ENCODE measurements at regions not wholly inside any gene's neighbourhood (a gene's known extent, or its start where the extent isn't known, plus 50 kb on each side); places are given as distances from the start of the nearest gene placed in this dataset.

DNA sequence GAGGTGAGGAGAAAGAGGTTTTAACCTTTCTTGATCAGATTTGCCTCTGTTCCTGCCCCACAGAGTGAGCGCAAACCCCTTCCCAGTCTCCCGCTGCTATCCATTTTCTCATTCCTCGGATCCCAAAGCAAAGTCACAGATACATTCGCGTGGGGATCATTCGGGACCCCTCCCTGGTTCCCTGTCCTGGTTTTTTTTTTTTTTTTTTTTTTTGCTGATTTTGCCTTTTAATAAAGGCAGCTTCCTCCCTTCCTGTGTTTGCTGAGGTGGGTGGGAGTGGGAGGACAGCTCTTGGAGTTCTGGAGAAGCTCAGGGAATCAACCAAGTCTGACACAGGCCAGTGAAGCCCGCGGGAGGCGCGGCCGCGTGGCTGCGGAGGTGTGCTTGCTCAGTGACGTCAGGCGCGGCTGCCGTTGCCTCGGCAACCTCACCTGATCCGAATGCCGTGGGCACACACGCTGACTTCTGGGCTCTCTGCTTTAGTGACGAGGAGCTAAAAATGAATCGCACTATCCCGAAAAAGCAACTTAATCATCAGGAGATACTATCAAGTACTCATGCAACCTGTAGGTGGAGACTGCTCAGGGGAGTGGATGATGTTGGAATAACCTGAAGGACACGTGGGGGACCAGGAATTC is 106.4 kb downstream of the TBX19 start:
- no peak for DNase-seq (ENCODE audit: low read depth)

DNA sequence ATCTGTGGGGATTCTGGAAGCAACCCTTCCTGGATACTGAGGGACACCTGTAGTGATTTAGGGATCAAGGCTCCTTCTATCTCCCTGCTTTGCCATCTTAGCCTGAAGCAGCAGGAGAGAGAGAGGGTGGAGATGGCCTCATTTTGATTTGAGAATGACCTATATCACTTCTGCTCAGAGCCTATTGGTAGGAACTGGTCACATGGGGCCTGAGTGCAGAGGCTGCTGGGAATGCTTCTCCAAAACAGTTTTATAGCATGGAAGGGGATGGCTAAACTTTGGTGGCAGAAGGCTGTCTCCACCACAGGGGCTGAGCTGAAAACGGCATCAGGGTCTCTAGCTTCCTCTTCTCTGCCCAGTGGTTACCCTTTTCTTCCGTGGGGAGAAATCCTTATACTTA is 105.8 kb downstream of the TBX19 start:
- no peak for DNase-seq (ENCODE audit: low read depth)

DNA sequence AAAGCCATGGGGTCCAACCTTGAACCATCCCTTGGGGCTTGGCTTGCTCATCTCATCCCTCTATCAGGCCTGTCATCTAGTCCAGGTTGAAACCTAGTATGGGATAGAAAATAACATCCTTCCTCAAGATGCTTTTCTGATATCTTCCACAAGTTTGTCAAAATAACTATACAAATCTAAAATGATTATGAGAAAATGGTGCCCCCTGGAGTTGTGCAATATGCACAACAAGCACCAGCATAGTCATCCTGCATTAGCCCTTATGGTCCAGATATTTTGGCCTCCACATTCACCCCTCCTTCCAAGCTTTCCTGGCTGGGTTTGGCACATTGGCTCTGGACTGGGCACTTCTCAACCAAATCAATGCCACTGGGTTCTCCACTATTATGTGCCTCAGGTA is 101.2 kb downstream of the TBX19 start:
- no peak for DNase-seq (ENCODE audit: low read depth)

DNA sequence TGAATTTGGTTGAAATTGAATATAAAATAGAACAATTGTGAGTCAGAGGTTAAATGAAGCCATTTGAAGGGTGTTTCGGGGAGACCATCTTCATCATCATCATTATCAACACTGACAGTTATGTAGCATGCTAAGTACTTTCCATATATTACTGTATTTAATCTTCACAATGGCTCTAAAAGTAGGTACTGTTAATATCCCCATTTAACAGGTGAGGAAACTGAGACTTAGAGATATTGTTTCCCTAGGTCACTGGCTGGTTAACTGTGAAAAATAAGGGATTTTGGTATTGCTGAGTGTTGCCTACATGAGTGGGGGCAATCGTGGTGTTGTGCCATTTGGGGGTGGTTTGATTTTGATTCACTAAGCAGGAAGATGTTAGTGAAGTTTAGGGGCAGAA is 100.3 kb downstream of the TBX19 start:
- no peak for DNase-seq (ENCODE audit: low read depth)

DNA sequence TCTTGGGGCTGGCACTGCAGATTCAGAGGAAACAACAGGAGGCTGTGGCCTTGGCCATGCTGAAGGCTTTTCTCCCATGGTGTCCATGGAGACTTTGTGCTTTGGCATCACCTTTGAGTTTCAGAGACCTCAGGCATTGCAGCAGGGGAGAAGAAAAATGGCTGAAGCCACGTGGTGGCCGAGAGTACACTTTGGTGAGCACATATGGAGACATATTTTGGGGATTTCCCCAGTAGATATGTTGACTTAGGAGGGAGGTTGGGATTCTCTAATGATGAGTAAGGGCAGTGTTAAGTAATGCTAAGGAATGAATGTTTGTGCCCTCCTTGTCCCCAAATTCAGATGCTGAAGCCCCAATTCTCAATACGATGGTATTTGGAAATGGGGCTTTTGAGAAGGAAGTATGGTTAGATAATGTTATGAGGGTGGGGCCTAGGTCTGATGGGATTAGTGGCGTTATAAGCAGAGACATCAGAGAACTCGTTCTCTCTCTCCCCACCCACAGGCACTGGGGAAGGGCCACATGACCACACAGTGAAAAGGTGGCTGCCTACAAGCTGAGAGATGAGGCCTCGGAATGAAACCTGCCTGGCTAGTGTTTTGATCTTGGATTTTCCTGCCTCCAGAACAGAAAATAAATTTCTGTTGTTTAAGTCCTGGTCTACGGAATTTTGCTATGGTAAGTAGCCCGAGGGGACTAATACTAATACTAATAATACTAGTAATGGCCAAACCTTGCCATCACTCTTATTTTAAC is 98.6 kb downstream of the TBX19 start:
- peak; percentile 38 for DNase-seq (ENCODE audit: low read depth)

DNA sequence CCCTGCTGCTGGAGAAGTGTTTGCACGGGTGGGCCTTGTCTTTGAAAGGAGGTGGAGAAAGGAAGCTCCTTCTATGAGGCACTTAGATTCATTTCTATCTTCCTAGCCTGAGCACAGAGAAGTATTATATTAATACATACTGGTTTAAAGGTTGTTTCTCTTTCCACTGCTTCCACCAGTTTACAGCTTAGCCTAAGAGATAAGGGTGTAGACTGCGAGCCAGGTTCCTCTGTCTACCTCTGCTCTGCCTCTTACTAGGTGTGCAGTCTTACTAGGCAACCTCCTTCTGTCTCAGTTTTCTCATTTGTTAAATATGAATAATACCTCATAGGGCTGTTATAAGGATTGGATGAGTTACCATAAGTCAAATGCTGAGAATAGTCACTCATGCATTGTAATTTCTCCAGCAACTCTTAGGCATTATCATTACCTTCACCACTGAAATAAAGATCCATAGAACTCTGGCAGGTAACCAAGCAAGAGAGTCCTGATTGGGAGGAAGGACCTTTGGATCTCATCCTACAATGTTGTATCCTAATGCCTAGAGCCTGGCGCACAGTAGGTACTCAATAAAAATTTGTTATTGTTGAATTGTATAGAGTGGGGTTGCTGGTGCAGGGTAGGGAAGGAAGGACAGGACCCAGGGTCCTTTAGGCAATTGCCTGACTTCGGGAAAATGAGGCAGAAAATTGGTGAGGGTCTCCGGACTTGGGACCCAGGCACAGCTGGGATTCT is 95.1 kb downstream of the TBX19 start:
- no peak for DNase-seq (ENCODE audit: low read depth)

DNA sequence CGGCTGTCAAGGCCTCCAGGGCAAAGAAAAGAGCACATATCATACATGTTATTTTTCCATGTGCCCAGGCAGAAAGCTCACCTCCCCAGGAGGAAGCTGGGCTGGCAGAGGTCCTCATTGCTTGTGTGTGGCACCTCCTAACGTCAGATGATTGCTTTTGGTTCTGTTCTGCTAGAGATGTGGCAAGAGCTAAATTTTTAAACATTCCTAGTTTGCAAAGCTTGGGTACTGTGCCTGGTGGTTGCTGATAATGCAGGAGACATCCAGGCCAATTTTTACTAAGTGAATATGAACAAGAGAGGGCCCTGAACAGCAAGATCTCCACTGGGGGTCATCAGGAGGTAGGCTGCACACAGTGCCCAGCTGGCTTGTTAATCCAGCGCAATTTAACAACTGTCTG is 93.9 kb downstream of the TBX19 start:
- no peak for DNase-seq (ENCODE audit: low read depth)

DNA sequence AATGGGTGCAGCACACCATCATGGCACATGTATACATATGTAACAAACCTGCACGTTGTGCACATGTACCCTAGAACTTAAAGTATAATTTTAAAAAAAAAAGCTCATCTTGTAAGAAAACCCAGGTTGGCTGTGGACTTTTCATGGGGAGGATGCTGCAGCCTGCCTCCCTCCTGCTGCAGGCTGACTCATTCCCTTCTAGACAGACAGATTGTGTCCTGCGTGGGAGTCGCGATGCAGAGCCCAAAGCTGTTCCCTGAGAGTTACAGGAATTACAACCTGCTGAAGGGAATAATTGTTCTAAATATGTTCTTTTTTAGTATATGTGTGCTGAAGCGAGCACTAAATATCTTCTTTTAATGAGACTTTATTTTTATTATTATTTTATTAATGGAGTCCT is 93.2 kb downstream of the TBX19 start:
- no peak for DNase-seq (ENCODE audit: low read depth)

DNA sequence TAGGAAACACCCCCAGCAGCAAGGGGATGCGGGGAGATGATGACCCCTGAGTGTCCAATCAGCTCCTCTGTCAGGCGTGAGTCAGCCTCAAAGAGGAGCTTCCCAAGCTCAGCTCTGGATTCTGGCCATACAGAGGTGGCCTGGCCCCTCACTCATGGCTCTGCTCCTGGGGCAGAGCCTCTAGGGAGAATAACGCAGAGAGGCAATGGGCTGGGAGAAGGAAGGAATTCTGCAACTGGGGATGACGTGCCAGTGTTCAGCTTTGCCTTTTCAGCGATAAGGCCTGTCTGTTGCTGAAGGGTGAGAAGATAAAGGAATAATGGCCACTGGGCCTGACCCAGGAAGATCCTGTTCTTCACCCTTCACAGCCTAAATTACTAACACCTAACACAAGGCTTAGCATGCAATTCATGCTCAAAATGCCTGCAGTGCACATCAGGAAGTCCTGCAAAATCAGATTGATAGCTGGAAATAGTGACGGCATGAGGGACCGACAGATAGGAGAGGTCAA is 92.2 kb downstream of the TBX19 start:
- no peak for DNase-seq (ENCODE audit: low read depth)

DNA sequence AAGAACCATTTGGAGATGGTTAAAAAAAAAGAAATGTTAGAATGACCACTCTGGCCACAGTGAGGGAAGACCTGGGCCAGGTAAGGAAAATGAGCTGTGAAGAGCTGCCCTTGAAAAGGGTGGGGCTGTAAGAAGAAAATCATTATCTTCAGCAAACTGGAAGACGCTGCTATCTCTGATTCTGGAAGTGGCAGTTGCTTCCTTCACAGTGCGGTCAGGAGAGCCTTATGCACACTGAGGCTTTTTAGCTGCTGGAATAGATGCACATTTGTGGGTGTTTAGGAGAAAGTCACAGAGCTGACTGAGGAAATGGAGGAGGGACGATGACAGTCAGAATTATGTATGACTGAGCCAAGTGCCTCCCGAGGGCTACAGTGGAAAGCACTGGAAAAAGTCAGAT is 91.6 kb downstream of the TBX19 start:
- no peak for DNase-seq (ENCODE audit: low read depth)

DNA sequence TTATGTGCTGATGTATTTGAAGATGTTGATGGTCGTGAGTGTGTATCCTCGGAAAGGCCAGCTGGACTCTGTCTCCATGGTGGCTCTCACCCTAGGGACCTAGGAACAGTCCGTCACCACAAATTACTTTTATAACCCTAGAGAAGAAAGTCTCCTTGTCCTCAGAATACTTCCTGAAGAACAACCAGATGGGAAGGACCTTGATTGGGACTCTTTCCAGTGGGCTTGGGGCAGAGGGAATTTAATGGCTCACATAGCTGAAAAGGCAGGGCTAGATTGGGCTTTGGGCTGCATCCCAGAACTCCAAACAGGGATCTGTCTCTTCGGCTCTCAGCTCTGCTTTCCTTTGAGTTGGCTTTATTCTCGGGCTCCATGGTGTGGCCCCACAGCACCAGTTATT is 90.8 kb downstream of the TBX19 start:
- DNase-seq (ENCODE audit: low read depth) = no peak

DNA sequence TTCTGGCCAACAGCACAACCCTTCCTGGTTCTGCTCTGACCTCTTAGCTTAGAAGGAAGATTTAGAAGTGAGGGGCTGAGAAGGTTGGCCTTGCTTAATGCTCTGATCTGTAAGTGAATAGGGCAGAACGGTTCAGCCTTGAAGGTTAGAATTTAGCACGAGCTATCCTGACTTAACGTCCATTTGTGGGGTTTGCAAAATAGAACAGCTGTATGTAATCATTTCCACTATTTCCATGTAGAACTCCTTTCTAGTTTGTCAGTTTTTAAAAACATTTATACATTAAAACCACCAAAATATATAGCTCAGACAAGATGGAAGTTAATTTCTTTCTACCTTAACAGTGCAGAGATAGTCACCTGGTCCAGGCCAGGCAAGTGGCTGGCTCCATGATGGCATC is 89.9 kb downstream of the TBX19 start:
- no peak for DNase-seq (ENCODE audit: low read depth)

DNA sequence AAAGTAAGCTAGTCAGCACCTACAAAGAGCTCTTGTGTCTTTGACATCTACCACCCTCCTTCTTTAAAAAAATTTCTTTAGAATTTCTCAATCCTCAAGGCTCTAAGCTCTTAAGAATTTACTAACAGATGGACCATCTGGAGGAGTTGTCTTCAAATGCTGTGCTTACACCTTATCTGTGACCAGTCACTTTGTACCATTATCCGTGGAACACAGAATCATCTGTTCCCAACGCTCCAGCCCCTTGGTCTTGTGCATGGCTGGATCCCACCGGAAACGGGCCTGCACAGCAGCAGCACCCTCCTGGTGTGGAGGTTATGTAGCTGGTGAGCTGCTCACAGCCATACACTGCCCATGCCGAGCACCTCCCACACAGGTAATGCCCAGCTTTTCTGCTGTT is 89.0 kb downstream of the TBX19 start:
- DNase-seq (ENCODE audit: low read depth) = no peak

DNA sequence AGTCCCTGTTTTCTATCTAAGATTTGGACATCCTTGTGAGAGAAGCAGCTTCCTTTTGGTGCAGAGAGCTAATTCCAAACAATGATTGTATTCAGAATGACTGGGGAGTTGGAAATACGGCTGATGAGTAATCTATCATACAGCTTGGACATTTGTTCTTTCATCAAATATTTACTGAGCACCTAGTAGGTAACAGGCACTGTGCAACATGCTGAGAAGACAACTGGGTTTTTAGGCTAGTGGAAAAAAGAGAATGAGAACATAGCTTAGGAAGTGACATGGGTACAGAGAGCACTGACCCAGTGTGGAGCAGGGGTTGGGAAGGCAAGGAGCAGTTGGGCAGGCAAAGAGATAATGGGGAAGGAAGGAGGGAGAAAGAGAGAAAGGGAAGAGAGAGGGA is 87.5 kb downstream of the TBX19 start:
- no peak for DNase-seq (ENCODE audit: low read depth)

DNA sequence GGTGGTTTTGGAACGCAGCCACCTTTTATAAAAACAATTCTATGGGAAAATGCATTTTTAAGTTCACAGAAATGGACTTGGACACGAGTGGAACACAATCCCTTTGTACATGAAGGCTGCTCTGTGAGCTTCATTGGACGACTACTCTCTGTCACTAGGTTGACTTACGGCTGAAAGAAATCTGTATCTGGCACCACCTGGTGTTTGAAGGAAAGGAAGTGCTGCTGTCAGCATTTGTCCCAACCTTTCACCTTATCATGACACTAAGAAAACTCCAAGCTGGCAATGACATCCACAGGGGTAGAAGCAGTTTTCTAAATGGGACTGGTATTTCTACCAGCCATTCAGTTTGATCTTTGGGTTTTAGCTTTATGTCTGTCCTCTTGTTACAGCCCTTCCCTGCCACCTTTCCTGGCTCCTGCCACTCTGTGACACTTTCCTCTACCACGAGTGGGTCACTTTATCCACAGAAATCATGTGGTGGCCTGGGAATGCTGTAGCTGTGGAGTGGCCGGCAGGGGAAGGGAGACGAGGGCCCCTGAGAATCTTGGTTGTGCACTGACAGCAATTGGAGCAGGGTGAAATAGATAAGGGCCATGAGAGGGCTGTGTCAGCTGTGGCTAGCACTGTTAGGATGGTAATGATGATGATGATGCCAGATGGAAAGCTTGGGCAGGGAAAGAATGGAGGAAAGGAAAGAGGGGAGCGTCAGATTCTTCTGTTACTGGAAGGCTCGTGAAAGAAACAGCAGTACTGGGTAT is 85.2 kb downstream of the TBX19 start:
- peak; percentile 23 for DNase-seq (ENCODE audit: low read depth)
